DMS 273 (cell line): ENCODE measurements at regions not wholly inside any gene's neighbourhood (a gene's known extent, or its start where the extent isn't known, plus 50 kb on each side); places are given as distances from the start of the nearest gene placed in this dataset.
"Not testable (repeated sequence)": the region's sequence is repeated elsewhere in the genome, so short reads cannot be mapped to it uniquely, and the experiment has no call there.

Experiments used
- DNase-seq: peaks from one replicate; lab custom pipeline; 2025; ENCODE audit not compliant: unreplicated experiment; lab: John Stamatoyannopoulos, UW

- peak; percentile 20 for DNase-seq
These were observed 65.9 kb downstream of the PABPC5 start for GRCh38 chrX:91500499-91500898.

- DNase-seq: not testable (repeated sequence)
These were observed 95.6 kb downstream of the PABPC5 start for GRCh38 chrX:91530209-91530608.

DNA sequence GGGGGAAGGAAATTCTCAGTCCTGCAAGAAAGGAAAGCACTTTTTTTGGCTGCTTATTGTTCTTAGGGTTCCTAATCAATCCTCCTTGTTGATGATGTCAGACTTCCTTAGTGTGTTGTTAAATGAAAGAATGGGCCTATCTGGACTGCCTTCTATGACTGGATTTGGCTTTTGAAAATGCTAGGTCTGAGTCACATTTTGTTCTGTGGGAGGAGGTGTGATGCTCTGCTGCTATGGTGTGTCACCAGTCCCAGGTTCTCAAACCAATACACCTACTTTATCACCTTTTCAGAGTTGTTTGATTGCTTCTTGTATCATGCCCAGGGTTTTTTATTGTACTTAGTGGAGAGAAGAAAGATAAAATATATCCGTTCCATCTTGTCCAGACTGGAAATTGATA is 128.5 kb downstream of the PABPC5 start:
- DNase-seq: not testable (repeated sequence)
